ENCODE measurements at regions not wholly inside any gene's neighbourhood (a gene's known extent, or its start where the extent isn't known, plus 50 kb on each side); places are given as distances from the start of the nearest gene placed in this dataset.

- TF ChIP-seq CTCF (IDR thresholded peaks at IDR 0.05) (no peak), ZFX (IDR thresholded peaks at IDR 0.05; ENCODE audit: borderline replicate concordance) (no peak)
Observed at GRCh38 chr7:118350260-118350659, 125.8 kb downstream of the ANKRD7 start.

Measured in 22Rv1 (cell line).